Activated CD8-positive, alpha-beta memory T cell treated with anti-CD3 and anti-CD28 coated beads, Interleukin-2, amount 50 U/mL, for 48 hours (primary cell): ENCODE measurements at regions not wholly inside any gene's neighbourhood (a gene's known extent, or its start where the extent isn't known, plus 50 kb on each side); places are given as distances from the start of the nearest gene placed in this dataset.
A peak's percentile ranks its signal among the peaks of the same experiment; 100 is the strongest.

Source experiments
- DNase-seq: peaks from one replicate; pipeline ENCODE4 v3.0.0-alpha.2; 2020

DNA sequence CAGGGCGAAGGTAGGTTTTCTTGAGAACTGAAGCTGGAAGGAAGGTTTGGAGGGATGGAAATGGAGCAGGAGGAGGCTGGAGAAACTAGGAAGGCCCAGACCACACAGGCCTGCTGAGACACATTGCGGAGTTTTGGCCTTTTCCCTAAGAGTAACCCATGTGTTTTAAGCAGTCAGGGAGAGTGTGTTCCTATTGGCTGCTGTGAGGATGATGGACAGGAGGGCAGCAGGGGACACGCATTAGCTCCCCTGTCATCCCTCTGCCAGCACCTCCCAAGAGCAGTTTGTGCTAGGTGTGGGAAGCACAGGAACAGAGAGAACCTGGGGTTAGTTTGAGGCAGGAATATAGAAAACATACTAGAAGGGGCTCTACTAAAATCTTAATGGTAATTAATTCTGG lies 842.1 kb downstream of the TBC1D22A start:
- DNase-seq: peak; percentile 3

DNA sequence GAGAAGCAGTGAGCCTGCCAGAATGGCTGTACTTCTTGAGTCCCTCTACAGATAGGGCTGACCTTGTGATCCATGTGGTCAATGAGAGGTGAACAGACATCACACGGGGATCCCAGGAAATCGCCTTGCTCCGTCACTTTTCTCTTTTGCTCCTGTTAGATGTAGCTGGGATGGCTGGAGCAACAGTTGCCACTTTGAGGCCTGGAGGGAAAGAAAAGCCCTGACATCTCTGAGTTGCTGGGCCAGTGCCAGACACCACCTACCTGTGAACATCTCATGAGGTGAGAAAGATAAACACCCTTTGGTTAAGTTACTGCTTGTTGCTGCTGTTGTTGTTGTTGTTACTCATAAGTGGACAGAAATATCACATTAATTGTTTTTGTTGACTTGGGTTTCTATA lies 840.3 kb downstream of the TBC1D22A start:
- peak; percentile 6 for DNase-seq

GRCh38 chr22:47601666-47602065 lies 839.2 kb downstream of the TBC1D22A start:
- peak; percentile 3 for DNase-seq

DNA sequence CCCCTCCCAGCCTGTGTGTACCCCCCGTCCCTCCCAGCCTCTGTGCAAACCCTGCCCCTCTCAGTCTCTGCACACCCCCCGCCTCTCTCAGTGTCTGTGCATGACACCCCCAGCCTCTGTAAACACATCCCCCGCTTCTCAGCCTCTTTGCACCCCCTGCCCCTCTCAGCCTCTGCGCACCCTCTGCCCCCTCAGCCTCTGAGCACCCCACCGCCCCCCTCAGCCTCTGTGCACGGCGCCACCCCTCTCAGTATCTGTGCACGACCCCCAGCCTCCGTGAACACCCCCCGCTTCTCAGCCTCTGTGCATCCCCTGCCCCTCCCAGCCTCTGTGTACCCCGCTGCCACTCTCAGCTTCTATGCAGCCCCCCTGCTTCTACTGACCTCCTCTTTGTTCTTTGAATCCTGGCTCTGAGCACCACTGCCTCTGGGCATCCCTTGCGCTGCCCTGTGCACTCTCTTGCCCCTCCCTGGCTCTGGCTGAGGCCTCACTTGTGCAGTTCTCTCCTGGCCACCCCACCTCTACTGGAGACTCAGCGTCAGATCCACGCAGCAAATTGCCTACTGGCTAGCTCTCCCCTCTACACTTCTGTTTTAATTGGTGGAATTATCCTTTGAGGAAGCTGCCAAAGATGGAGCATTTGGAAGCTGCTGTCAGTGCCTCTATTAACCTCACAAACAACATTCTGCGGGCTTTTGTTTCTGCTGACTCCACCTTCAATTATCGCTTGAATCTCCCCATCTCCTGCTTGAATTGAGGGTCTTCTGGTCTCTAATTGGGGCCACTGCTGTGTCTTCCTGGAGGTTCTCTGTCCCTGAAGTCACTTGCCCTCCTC lies 838.6 kb downstream of the TBC1D22A start:
- DNase-seq: peak; percentile 15

DNA sequence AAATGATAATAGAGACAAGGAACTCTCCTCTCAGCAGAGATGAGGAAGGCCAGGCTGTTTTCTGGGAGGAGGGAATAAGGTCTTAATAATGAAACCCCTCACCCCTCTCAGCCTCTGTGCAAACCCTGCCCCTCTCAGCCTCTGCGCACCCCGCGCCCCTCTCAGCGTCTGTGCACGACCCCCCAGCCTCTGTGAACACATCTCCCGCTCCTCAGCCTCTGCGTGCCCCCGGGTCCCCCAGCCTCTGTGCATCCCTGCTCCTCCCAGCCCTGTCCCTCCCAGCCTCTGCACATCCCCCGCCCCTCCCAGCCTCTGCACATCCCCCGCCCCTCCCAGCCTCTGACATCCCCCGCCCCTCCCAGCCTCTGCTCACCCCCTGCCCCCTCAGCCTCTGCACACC lies 837.8 kb downstream of the TBC1D22A start:
- peak; percentile 25 for DNase-seq

DNA sequence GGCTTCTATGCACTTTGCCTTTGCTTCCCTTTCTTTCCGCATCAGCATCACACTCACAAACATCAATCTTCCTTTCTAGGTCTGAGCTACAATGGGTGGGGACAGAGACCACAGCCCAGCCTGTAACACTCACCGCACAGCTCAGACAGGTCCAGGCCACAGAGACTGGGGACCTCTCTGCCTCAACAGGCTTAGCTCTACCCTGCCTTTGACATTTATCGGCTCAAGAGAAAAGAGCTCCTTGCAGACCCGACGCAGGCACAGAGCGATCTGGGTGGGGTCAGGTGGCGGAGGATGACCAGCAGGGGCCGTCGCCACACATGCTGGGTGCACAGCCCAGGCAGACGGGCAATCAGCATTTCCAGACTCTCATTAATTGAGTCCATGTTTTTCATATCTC lies 837.3 kb downstream of the TBC1D22A start:
- peak; percentile 17 for DNase-seq

DNA sequence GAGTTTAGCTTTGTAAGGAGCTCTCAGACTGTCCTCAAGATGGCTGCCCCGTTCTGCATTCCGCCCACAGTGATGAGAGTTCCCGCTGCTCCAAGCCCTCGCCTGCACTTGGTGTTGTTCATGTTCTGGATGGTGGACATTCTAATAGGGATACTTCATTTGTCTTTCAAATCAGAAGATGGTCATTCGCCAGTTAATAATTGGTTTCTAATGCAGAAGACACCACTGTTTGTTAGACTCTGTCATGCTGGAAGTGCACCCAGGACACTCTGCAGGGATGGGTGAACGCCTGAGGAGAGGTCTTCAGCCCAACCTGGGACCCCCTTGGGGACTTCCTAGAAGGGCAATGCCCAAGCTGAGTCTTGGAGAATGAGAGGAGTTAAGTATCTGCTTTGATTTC lies 836.4 kb downstream of the TBC1D22A start:
- DNase-seq: peak; percentile 2

- peak; percentile 28 for DNase-seq
Measured at GRCh38 chr22:47597041-47597440, 834.6 kb downstream of the TBC1D22A start.

DNA sequence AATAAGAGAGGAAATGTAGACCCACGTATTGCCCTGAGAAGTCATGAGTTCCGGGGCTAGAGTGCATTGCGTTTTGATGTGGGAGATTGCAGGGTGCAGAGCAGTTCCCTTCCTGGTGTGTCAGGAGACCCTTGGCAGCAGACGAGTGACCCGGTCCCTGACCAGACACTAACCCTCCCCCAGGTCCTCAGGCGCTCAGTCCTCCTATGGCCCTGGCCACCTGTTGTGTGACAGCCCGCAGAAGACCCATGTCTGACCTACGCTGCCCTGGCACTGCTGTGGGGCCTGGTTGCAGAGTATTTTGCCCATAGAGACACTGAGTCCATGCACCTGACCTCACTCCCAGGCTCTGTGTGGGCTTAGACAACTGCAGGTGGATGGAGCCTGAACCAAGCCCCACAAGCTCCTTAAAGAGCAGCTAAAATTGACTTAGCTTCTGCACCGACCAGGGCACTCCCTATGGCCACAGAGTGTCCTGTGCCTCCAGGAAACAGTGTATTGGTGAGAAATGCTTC lies 833.8 kb downstream of the TBC1D22A start:
- DNase-seq: peak; percentile 7

DNA sequence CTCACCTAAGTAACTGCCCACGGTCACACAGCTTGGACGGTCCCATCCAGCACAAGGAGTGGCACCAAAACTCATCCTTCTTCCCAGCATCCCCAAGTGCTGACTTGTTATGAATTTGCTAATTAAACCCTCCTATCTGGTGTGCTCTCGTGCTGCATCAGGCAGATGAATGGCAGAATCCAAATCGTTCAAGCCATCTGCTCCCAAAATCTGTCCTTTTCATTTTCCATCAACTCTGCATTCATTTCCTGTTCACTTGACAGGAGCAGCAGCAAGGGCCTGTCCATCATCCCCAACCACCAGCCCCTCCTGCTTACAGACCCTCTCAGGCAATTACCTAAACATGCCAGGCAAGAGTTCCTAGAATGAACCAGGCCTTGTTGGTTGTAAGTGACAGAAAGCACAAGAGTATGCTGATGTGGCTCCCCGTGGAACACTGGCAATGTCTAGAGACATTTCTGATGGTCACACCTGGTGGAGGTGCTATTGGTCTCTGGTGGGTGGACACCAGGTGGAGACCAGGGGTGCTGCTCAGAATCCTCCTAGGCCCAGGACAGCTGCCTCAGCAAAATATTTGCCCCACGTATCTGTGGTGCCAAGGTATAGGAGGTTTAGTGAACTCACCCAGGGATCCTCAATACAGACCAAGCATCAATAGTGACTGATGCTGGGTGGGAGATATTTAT lies 832.5 kb downstream of the TBC1D22A start:
- DNase-seq: no peak

GRCh38 chr22:47593911-47594311 lies 831.5 kb downstream of the TBC1D22A start:
- DNase-seq: peak; percentile 10

DNA sequence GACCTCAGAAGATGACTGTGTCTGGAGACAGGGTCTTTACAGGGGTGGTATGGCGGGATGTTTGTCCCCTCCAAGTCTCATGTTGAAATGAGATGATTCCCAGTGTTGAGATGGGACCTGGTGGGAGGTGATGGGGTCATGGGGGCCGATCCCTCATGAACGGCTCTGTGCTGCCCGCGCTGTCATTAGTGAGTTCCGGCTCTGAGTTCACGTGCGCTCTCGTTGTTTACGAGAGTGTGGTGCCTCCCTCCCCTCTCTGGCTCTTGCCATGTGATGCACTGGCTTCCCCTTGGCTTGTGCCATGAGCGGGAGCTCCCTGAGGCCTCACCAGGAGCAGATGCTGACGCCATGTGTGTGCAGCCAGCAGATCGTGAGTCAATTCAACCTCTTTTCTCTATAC lies 830.8 kb downstream of the TBC1D22A start:
- DNase-seq: peak; percentile 2

DNA sequence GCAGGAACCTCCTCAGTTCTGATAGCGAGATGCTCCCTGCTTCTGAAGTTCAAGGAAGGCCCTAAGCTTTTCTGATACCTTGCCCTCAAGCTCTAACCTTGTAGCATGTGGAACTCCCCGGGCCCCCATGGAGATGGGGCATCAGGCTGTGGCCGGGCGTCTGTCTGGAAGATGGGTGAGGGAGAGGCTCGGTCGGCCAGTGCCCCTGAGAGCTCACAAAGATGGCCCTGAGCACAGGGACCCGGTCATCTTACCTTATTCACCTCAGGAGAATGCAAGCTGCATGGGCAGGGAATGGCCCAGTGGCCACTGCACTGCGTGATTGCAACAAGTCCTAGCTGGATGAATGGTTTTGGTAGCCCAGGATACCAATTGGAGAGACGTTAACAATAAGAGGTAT lies 830.3 kb downstream of the TBC1D22A start:
- peak; percentile 6 for DNase-seq

DNA sequence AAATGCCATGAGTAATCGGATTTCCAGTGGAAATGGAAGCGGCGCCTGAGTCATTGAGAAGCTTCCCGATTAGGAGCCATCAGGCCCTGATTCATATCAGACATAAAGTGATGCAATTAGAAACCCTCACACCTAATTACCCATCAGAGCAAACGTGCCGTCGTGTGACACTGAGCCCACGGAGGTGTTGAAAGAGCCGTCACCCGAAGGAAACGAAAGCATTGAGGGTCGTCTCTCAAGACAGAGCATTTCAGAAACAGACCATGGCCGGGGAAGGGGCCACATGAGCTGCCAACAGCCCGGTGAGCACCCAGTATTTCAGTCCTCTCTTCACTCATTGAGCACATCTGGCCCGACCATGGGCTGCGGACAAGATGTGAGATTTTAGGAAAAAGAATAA lies 829.3 kb downstream of the TBC1D22A start:
- DNase-seq: no peak

DNA sequence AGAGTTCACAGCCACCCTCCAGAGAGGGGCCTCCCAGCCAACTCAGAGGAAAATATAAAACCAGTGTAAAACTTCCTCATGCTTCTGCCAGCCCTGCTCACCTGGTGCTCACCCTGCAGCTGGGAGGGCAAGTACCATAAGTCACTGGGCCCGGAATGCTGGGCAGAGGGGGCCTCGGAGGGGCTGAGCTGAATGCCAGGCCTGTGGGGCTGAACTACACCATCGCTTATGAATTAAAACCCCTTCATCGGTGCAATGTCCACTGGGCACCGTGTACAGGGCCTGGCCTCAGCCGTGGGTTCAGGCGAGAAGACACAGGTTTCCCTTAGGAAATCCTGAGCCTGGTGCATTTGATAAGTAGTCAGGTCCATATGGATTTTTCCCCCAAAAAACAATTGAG lies 828.6 kb downstream of the TBC1D22A start:
- DNase-seq: no peak

- DNase-seq: no peak
Measured at GRCh38 chr22:47589271-47590250, 827.1 kb downstream of the TBC1D22A start.

GRCh38 chr22:47588578-47588960 lies 826.1 kb downstream of the TBC1D22A start:
- no peak for DNase-seq

- no peak for DNase-seq
Measured at GRCh38 chr22:47587861-47588577, 825.6 kb downstream of the TBC1D22A start.

DNA sequence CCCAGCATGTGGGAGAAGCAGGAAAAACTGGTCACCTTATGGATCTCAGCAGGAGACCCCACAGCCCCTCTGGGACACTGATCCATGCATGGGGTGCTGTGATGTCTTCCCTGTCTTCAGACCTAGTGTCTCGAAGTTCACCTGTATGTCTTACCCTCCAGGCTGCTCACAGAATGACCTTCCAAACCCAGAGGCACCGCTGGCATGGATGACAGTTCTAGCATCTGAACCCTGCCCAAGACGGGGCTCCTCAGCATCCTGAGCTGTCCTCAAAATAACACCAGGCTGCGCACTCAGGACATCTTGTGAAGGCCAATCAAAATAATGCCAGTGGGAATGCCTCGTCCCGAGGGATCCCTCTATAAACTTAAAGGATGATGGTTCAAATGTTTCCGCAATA lies 824.9 kb downstream of the TBC1D22A start:
- DNase-seq: no peak

DNA sequence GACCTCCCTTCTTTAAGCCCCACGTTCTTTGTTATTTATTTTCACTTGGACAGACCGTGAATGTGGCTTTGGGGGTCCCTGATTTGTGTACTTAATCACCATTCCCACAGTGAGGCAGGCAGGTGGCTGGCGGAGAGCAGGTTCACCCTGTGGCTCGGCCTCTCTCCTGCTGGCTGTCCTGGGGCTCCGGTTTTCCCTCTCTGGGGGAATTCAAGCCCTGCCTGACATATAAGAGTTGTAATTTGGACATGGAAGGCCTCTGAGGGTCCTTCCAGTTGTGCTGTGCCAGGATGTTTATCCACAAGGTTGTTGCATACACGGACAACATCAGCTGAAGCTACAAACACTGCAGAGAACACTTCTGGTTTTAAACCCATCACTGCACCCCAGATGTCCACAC lies 824.5 kb downstream of the TBC1D22A start:
- no peak for DNase-seq

- DNase-seq: no peak
Measured at GRCh38 chr22:47586038-47586437, 823.6 kb downstream of the TBC1D22A start.

DNA sequence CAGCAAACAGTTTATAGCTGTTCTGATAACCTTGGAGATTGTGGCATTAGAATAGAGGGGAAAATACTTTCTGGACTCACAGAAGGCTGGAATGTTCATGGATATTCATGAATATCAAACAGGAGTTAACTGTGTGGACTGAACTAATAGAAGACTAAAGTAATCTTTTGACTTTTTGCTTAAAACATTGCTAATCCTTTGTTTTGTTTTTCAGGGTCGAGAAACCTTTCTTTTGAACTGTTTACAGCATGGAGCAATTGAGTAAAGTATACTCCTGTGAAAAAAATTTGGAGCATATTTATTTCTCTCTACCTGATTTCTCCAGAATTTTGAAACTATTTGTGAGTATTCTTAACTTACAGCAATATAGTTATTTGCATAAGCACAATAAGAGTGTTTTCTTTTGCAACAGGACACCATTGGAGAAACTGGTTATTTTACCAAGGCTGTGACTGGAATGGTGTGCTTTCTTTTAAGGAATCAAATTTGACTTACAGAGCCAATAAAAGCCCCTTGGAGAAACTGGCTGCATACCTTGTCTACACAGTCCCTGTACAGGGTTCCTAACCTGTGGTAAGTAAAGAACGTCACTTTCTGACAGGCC lies 821.6 kb downstream of the TBC1D22A start:
- no peak for DNase-seq
